HUES48 (cell line): ENCODE measurements at regions not wholly inside any gene's neighbourhood (a gene's known extent, or its start where the extent isn't known, plus 50 kb on each side); places are given as distances from the start of the nearest gene placed in this dataset.

ENCODE experiments used
- H3K27ac ChIP-seq: one replicate; pipeline ENCODE4 v1.7.0; 2013; ENCODE audit warnings: low read depth, low read length, inconsistent platforms
- H3K27me3 ChIP-seq: 2 replicates; pipeline ENCODE4 v1.6.1; 2013; ENCODE audit warnings: mild to moderate bottlenecking, low read length; ENCODE audit not compliant: control insufficient read depth, insufficient read depth
- H3K36me3 ChIP-seq: 2 replicates; pipeline ENCODE4 v1.6.1; 2013; ENCODE audit warnings: low read length; ENCODE audit not compliant: control insufficient read depth, insufficient read depth
- H3K4me1 ChIP-seq: 2 replicates; pipeline ENCODE4 v1.6.1; 2013; ENCODE audit warnings: mild to moderate bottlenecking, low read length; ENCODE audit not compliant: control insufficient read depth, insufficient read depth
- H3K4me3 ChIP-seq: 2 replicates; pipeline ENCODE4 v1.5.1; 2013; ENCODE audit warnings: mild to moderate bottlenecking, low read depth, low read length
- H3K9ac ChIP-seq: 2 replicates; pipeline ENCODE4 v1.6.1; 2013; ENCODE audit warnings: mild to moderate bottlenecking, low read depth, low read length, moderate library complexity
- H3K9me3 ChIP-seq: 2 replicates; pipeline ENCODE4 v1.6.1; 2013; ENCODE audit warnings: low read length; ENCODE audit not compliant: control insufficient read depth, insufficient read depth

GRCh38 chr12:125919856-125920470, 854.7 kb downstream of the AACS start:
- no peaks in the 10 kb centered on the region for H3K9me3 ChIP-seq
- no peak overlapping the region for H3K9ac ChIP-seq
- H3K36me3 ChIP-seq = no peaks in the 10 kb centered on the region

DNA sequence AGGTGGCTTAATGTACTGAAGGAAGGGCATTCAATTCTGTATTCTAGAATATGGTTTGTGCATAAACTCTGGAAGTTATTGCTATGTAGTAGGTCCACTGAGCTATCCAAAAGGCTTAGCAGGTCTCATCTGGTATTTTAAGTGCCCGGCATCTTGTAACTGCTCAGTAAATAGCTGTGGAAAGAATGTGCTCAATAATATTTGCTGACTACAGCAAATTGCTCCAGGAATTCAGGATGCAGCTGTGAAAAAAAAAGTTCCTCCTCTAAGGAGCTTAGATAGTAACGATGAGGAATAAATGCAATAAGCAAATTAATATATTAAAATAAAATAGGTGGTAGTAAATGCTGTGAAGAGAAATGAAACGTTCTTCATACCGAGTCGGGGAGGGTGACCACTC, 857.1 kb downstream of the AACS start:
- H3K9me3 ChIP-seq = no peaks in the 10 kb centered on the region
- peaks cover 12% of the 10 kb centered on the region for H3K4me1 ChIP-seq
- H3K27me3 ChIP-seq = no peaks in the 10 kb centered on the region
- H3K36me3 ChIP-seq = no peaks in the 10 kb centered on the region
- H3K27ac ChIP-seq = no peak overlapping the region
- no peak overlapping the region for H3K9ac ChIP-seq
- H3K4me3 ChIP-seq = no peak overlapping the region

More at GRCh38 chr12:125919856-125920470, 854.7 kb downstream of the AACS start:
- H3K4me3 ChIP-seq = no peak overlapping the region
- no peaks in the 10 kb centered on the region for H3K4me1 ChIP-seq
- no peaks in the 10 kb centered on the region for H3K27me3 ChIP-seq
- H3K27ac ChIP-seq = no peak overlapping the region

DNA sequence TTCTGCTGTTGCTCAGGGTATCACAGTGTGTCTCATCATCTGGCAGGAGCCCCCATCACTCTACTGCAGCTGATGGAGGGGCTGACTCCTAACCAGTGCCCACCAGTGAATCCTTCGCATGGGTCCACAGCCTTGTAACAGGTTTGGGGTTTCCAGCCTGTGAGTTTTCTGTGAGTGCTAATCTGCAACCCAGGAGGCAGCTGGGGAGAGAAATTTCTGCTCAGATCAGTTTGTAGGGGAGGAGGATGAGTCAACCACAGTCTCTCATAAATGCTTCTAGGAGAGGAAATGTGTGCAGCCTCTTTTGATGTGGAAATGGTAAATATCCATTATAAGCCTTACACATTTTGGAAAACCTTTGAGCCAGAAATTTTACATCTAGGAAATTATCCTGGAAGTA, 871.3 kb downstream of the AACS start:
- H3K9ac ChIP-seq = no peak overlapping the region
- H3K27ac ChIP-seq = no peak overlapping the region
- no peak overlapping the region for H3K4me3 ChIP-seq
- no peaks in the 10 kb centered on the region for H3K36me3 ChIP-seq
- 0 out of 2 replicates have a peak, but pooled peaks cover 4% of the 10 kb centered on the region for H3K9me3 ChIP-seq
- H3K27me3 ChIP-seq = no peaks in the 10 kb centered on the region
- H3K4me1 ChIP-seq = peaks cover 4% of the 10 kb centered on the region; the same call in 1 of the 2 replicates

GRCh38 chr12:125944446-125944845, 879.2 kb downstream of the AACS start:
- Histone ChIP-seq H3K9ac (no peak overlapping the region), H3K4me3 (no peak overlapping the region), H3K9me3 (no peaks in the 10 kb centered on the region), H3K27ac (no peak overlapping the region), H3K36me3 (no peaks in the 10 kb centered on the region), H3K4me1 (peaks cover 14% of the 10 kb centered on the region), H3K27me3 (no peaks in the 10 kb centered on the region)

GRCh38 chr12:125949471-125949870, 884.2 kb downstream of the AACS start:
- Histone ChIP-seq H3K27me3 (no peaks in the 10 kb centered on the region), H3K9me3 (no peaks in the 10 kb centered on the region), H3K36me3 (no peaks in the 10 kb centered on the region), H3K9ac (no peak overlapping the region), H3K4me1 (peaks cover 2% of the 10 kb centered on the region; the same call in 1 of the 2 replicates), H3K27ac (no peak overlapping the region), H3K4me3 (no peak overlapping the region)

- no peak overlapping the region for H3K9ac ChIP-seq
- no peaks in the 10 kb centered on the region for H3K4me1 ChIP-seq
- H3K4me3 ChIP-seq = no peak overlapping the region
- no peaks in the 10 kb centered on the region for H3K36me3 ChIP-seq
- no peaks in the 10 kb centered on the region for H3K27me3 ChIP-seq
- no peak overlapping the region for H3K27ac ChIP-seq
- H3K9me3 ChIP-seq = no peaks in the 10 kb centered on the region
These were observed 889.1 kb downstream of the AACS start for GRCh38 chr12:125954362-125954761.

- Histone ChIP-seq H3K9ac (no peak overlapping the region), H3K9me3 (no peaks in the 10 kb centered on the region), H3K36me3 (no peaks in the 10 kb centered on the region), H3K27ac (no peak overlapping the region), H3K4me1 (no peaks in the 10 kb centered on the region), H3K4me3 (no peak overlapping the region), H3K27me3 (no peaks in the 10 kb centered on the region)
These were observed 891.0 kb downstream of the AACS start for GRCh38 chr12:125956186-125956585.

DNA sequence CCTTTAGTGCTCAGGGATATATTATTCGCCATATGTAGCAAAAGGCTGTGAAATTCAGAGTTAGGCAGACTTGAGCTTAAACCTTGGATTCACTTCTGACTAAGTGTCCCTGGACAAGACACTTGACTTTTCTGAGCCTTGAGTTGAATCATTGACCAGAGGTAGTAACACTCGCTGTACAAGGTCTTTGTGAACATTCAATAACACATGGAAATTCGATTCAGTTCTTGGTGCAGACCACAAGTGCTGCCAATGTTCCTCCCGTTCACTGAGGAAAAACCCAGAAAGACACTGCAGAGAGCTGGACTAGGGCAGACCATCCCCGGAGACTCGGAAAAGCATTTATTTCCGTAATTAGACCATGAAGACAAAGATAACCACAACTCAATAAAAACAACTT, 901.4 kb downstream of the AACS start:
- Histone ChIP-seq H3K4me3 (no peak overlapping the region), H3K27me3 (no peaks in the 10 kb centered on the region), H3K36me3 (no peaks in the 10 kb centered on the region), H3K4me1 (no peaks in the 10 kb centered on the region), H3K9ac (no peak overlapping the region), H3K27ac (no peak overlapping the region), H3K9me3 (no peaks in the 10 kb centered on the region)

DNA sequence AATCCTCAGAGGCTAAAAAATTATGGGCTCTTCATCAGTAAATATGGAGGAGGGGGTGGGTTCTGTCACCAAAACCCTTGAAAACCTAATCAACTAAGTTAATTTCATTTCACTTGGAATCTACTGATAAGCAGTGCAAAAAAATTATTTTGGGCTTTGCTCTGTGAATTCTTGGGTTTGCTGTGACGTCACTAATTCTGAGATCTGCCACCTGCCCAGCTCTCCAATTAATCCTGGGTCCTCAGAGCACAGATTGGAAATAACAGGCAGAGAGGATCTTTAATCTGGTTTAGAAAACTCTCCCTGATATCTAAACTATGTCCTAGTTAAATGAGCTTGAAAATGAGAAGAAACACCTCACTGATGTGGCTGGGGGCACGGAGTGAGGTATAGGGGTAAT, 903.2 kb downstream of the AACS start:
- no peak overlapping the region for H3K9ac ChIP-seq
- H3K4me3 ChIP-seq = no peak overlapping the region
- no peaks in the 10 kb centered on the region for H3K36me3 ChIP-seq
- H3K4me1 ChIP-seq = no peaks in the 10 kb centered on the region
- no peak overlapping the region for H3K27ac ChIP-seq
- no peaks in the 10 kb centered on the region for H3K27me3 ChIP-seq
- H3K9me3 ChIP-seq = no peaks in the 10 kb centered on the region

DNA sequence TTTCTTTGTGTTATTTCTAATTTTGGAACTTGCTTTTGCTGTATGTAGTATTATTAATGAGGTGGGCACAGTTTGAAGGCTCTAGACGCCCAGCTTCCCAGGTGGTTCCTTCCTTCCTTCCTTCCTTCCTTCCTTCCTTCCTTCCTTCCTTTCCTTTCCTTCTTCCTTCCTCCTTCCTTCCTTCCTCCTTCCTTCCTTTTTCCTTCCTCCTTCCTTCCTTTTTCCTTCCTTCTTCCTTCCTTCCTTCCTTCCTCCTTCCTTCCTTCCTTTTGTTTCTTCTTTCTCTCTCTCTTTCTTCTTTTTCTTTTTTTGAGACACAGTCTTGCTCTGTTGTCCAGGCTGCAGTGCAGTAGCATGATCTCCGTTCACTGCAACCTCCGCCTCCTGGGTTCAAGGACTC, 906.7 kb downstream of the AACS start:
- Histone ChIP-seq H3K27ac (no peak overlapping the region), H3K4me1 (no peaks in the 10 kb centered on the region), H3K36me3 (no peaks in the 10 kb centered on the region), H3K9ac (no peak overlapping the region), H3K9me3 (no peaks in the 10 kb centered on the region), H3K27me3 (no peaks in the 10 kb centered on the region), H3K4me3 (no peak overlapping the region)

DNA sequence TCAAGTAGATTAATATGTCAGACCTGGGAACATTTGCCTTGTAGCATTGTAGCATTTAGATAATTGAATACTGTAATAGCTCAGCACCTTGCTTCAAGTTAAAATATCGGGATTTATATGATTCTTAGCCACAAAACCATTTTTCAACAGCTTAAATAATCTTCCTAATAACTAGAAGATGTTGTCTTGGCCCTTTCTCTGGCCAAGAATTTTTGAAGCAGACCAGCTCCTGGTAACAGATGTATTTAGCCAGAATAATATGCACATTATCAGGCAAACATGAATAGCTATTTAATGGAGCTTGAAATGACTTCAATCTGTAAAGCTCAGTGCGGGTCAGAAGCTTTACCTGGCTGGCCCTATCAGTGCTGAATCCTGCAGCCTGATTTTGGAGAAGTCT, 913.1 kb downstream of the AACS start:
- Histone ChIP-seq H3K27me3 (no peaks in the 10 kb centered on the region), H3K4me1 (peaks cover 5% of the 10 kb centered on the region; the same call in 1 of the 2 replicates), H3K36me3 (no peaks in the 10 kb centered on the region), H3K9me3 (no peaks in the 10 kb centered on the region), H3K4me3 (no peak overlapping the region), H3K27ac (no peak overlapping the region), H3K9ac (no peak overlapping the region)
